Mammary epithelial cell (primary cell): ENCODE measurements at regions not wholly inside any gene's neighbourhood (a gene's known extent, or its start where the extent isn't known, plus 50 kb on each side); places are given as distances from the start of the nearest gene placed in this dataset.

Experiments
- CTCF ChIP-seq, 2 donors: IDR thresholded peaks in 1 of 2; conservative IDR thresholded peaks in 1 of 2; 2 replicates each; pipeline ENCODE4 v1.5.1; 2011 to 2012; ENCODE audit warnings: inconsistent platforms in 2 of 2, low read length in 2 of 2, mild to moderate bottlenecking in 2 of 2, control low read depth in 1 of 2, low read depth in 1 of 2; ENCODE audit not compliant: insufficient read depth in 1 of 2; ENCODE audit errors: extremely low read depth in 1 of 2
- EZH2 ChIP-seq: IDR thresholded peaks from 2 replicates; pipeline ENCODE4 v1.6.1; 2012; ENCODE audit warnings: low read length, inconsistent platforms, borderline replicate concordance

GRCh38 chr4:119946359-119946758 lies 120.3 kb downstream of the MAD2L1 start:
- no peak for TF ChIP-seq CTCF (conservative IDR thresholded peaks at IDR 0.05 in 1 of 2, IDR thresholded peaks at IDR 0.05 in 1 of 2; ENCODE audit: extremely low read depth in 1 of 2, insufficient read depth in 1 of 2, low read depth in 1 of 2, low read length in 2 of 2)
- no peak for TF ChIP-seq EZH2
